Gastrocnemius medialis (tissue), 4 donors: ENCODE measurements at regions not wholly inside any gene's neighbourhood (a gene's known extent, or its start where the extent isn't known, plus 50 kb on each side); places are given as distances from the start of the nearest gene placed in this dataset.

Experiments
- ATAC-seq, 2 donors: fragments of 150-250 bp; one replicate each; pipeline ENCODE4 v1.9.1; 2016
- DNase-seq, 2 donors: peaks; one replicate each; pipeline ENCODE4 v3.0.0-alpha.2; 2019
- H3K27ac ChIP-seq, 4 donors: fragments of 200-600 bp; sonication (generic); 1 replicate in 1 of 4; 2 replicates in 3 of 4; pipeline ENCODE4 v1.5.1; 2016 to 2018; ENCODE audit warnings: mild to moderate bottlenecking in 2 of 4, moderate library complexity in 1 of 4
- H3K27me3 ChIP-seq, 3 donors: fragments of 200-600 bp; sonication (generic) in 2 of 3; 1 replicate in 1 of 3; 2 replicates in 2 of 3; pipeline versions ENCODE4 v1.5.1 to v1.6.0; 2016 to 2019; ENCODE audit warnings: mild to moderate bottlenecking in 1 of 3, moderate library complexity in 1 of 3
- H3K36me3 ChIP-seq, 2 donors: fragments of 200-600 bp; sonication (generic) in 1 of 2; one replicate each; pipeline ENCODE4 v1.5.1; 2017 to 2018
- H3K4me1 ChIP-seq, 2 donors: fragments of 200-600 bp; sonication (generic) in 1 of 2; one replicate each; pipeline ENCODE4 v1.5.1; 2016 to 2017; ENCODE audit warnings: mild to moderate bottlenecking in 2 of 2
- H3K4me3 ChIP-seq, 4 donors: fragments of 200-600 bp; sonication (generic) in 3 of 4; 1 replicate in 1 of 4; 2 replicates in 3 of 4; pipeline ENCODE4 v1.5.1; 2016 to 2019; ENCODE audit warnings: mild to moderate bottlenecking in 2 of 4
- H3K9me3 ChIP-seq, 3 donors: fragments of 200-600 bp; sonication (generic) in 2 of 3; 1 replicate in 1 of 3; 2 replicates in 2 of 3; pipeline ENCODE4 v1.5.1; 2016 to 2019
- POLR2A ChIP-seq, 2 donors: fragments of 450-650 bp; IDR thresholded peaks; one replicate each; pipeline ENCODE4 v1.6.1; 2017; ENCODE audit warnings: antibody characterized with exemption in 2 of 2, mild to moderate bottlenecking in 2 of 2, moderate library complexity in 2 of 2
- in situ Hi-C, 4 donors: fragments of 200-750 bp; cut with MboI; loops; one replicate each; pipeline versions ENCODE4 v1.15.0 to v1.8.0; 2017; ENCODE audit warnings: low sequenced_read_pairs in 4 of 4
- intact Hi-C: fragments of 100-400 bp; cut with DNase I; formaldehyde crosslinking; loops from one replicate; pipeline ENCODE4 v1.15.1; 2023; ENCODE audit warnings: low total_unique reads
- TF ChIP-seq, protein P1 (sequence below), 5 experiments: fragments of 450-650 bp in 3 of 5; fragments of 200-600 bp in 2 of 5; sonication (generic) in 2 of 5; IDR thresholded peaks in 4 of 5; conservative IDR thresholded peaks in 1 of 5; 1 replicate in 4 of 5; 2 replicates in 1 of 5; pipeline ENCODE4 v1.5.1; 2016 to 2019; ENCODE audit warnings: antibody characterized with exemption in 5 of 5, mild to moderate bottlenecking in 3 of 5, moderate library complexity in 3 of 5

- in situ Hi-C loops = no loop called here
- Histone ChIP-seq H3K4me1 (no peaks in the 10 kb centered on the region), H3K27ac (no peak overlapping the region), H3K27me3 (no peaks in the 10 kb centered on the region), H3K9me3 (no peaks in the 10 kb centered on the region), H3K36me3 (no peaks in the 10 kb centered on the region), H3K4me3 (no peak overlapping the region)
- ATAC-seq = no peak
- DNase-seq = no peak
- TF ChIP-seq, protein P1, sequence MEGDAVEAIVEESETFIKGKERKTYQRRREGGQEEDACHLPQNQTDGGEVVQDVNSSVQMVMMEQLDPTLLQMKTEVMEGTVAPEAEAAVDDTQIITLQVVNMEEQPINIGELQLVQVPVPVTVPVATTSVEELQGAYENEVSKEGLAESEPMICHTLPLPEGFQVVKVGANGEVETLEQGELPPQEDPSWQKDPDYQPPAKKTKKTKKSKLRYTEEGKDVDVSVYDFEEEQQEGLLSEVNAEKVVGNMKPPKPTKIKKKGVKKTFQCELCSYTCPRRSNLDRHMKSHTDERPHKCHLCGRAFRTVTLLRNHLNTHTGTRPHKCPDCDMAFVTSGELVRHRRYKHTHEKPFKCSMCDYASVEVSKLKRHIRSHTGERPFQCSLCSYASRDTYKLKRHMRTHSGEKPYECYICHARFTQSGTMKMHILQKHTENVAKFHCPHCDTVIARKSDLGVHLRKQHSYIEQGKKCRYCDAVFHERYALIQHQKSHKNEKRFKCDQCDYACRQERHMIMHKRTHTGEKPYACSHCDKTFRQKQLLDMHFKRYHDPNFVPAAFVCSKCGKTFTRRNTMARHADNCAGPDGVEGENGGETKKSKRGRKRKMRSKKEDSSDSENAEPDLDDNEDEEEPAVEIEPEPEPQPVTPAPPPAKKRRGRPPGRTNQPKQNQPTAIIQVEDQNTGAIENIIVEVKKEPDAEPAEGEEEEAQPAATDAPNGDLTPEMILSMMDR (IDR thresholded peaks at IDR 0.05 in 4 of 5, conservative IDR thresholded peaks at IDR 0.05 in 1 of 5) = no peak
- intact Hi-C loops = no loop called here
Measured at GRCh38 chr3:35867791-35868190, 228.5 kb downstream of the ARPP21 start.

DNA sequence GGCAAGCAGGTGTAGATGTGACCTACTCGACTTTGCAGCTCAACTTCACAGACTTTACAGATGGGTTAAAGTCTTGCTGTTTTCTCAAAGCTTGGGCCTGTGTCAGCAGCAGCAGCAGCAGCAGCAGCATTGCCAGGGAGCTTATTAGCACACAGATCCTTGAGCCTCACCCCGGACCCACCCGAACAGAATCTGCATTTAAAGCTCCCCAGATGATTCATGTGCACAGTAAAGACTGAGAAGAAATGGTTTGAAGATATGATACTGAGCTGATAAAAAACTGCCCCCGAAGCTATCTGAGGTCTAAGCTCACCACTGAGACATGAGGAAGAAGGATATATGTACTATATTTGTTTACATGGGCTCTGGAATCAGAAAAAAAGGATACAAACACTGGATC is 231.7 kb downstream of the ARPP21 start:
- no peak overlapping the region for H3K27ac ChIP-seq
- DNase-seq = no peak
- intact Hi-C loops (no loop called here), in situ Hi-C loops (no loop called here)
- no peaks in the 10 kb centered on the region for H3K27me3 ChIP-seq
- no peaks in the 10 kb centered on the region for H3K9me3 ChIP-seq
- no peaks in the 10 kb centered on the region for H3K4me1 ChIP-seq
- no peak for ATAC-seq
- TF ChIP-seq POLR2A (IDR thresholded peaks at IDR 0.05) = no peak
- TF ChIP-seq, protein P1 (IDR thresholded peaks at IDR 0.05 in 4 of 5, conservative IDR thresholded peaks at IDR 0.05 in 1 of 5) = no peak
- H3K4me3 ChIP-seq = no peak overlapping the region
- H3K36me3 ChIP-seq = no peaks in the 10 kb centered on the region

DNA sequence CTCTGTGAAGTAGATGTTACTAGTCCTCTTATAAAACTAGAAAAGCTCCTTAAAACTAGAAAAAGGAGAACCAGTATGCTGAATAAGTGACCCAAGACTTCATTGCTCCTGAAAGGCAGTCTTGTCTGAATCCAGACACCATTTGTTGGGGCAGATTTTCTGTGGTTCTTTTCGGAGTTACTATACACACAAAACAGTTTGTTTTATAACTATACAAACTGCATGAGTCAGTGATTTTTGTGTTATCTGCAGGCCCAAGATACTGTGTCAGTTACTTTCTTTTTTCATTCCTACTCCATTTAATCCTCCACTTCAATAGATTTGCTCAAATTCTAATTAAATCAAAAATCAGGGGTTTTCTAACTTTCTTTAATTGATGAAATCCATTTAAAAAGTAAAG is 244.6 kb downstream of the ARPP21 start:
- Histone ChIP-seq H3K27ac (no peak overlapping the region), H3K4me3 (no peak overlapping the region), H3K4me1 (no peaks in the 10 kb centered on the region), H3K9me3 (no peaks in the 10 kb centered on the region), H3K27me3 (no peaks in the 10 kb centered on the region), H3K36me3 (no peaks in the 10 kb centered on the region)
- in situ Hi-C loops = no loop called here
- DNase-seq (no peak), ATAC-seq (no peak)
- TF ChIP-seq, protein P1 (IDR thresholded peaks at IDR 0.05 in 4 of 5, conservative IDR thresholded peaks at IDR 0.05 in 1 of 5) = no peak
- TF ChIP-seq POLR2A (IDR thresholded peaks at IDR 0.05) = no peak
- intact Hi-C loops = no loop called here

DNA sequence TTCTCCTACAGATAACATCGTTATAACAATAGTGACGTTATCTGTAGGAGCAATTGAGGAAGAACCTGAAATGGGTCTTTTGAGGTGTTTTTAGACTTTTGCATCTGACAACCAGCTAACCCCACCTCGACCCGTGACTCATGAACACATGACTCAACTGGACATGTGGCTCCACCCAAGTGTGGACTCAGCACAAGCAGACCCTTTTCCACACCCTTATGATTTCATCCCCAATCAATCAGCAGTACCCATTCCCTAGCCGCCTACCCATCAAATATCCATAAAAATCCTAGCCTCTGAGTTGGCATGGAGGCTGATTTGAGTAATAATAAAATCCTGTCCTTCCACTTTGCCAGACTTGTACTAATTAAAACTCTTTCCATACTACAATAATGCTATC is 255.4 kb downstream of the ARPP21 start:
- Histone ChIP-seq H3K9me3 (no peaks in the 10 kb centered on the region), H3K27me3 (no peaks in the 10 kb centered on the region), H3K27ac (no peak overlapping the region), H3K4me3 (no peak overlapping the region), H3K4me1 (no peaks in the 10 kb centered on the region), H3K36me3 (no peaks in the 10 kb centered on the region)
- intact Hi-C loops (no loop called here), in situ Hi-C loops (no loop called here)
- DNase-seq (no peak), ATAC-seq (no peak)
- TF ChIP-seq, protein P1 (IDR thresholded peaks at IDR 0.05 in 4 of 5, conservative IDR thresholded peaks at IDR 0.05 in 1 of 5) = no peak
- TF ChIP-seq POLR2A (IDR thresholded peaks at IDR 0.05) = no peak

GRCh38 chr3:35899245-35899644 is 259.9 kb downstream of the ARPP21 start:
- in situ Hi-C loops = no loop called here
- H3K9me3 ChIP-seq = no peaks in the 10 kb centered on the region
- H3K4me3 ChIP-seq = no peak overlapping the region
- H3K27ac ChIP-seq = no peak overlapping the region
- DNase-seq (no peak), ATAC-seq (no peak)
- H3K27me3 ChIP-seq = no peaks in the 10 kb centered on the region
- H3K36me3 ChIP-seq = no peaks in the 10 kb centered on the region
- intact Hi-C loops = no loop called here
- no peaks in the 10 kb centered on the region for H3K4me1 ChIP-seq
- no peak for TF ChIP-seq POLR2A (IDR thresholded peaks at IDR 0.05)
- TF ChIP-seq, protein P1 (IDR thresholded peaks at IDR 0.05 in 4 of 5, conservative IDR thresholded peaks at IDR 0.05 in 1 of 5) = no peak
